HL-60 (cell line): ENCODE measurements at regions not wholly inside any gene's neighbourhood (a gene's known extent, or its start where the extent isn't known, plus 50 kb on each side); places are given as distances from the start of the nearest gene placed in this dataset.

Experiments used
- GABPA ChIP-seq: IDR thresholded peaks from 2 replicates; pipeline ENCODE4 v1.6.1; 2012; ENCODE audit warnings: low read depth
- POLR2AphosphoS5 ChIP-seq: IDR thresholded peaks from 2 replicates; pipeline ENCODE4 v1.6.1; 2012; ENCODE audit warnings: low read depth
- TF ChIP-seq, protein P1 (sequence below): IDR thresholded peaks from one replicate; pipeline ENCODE4 v1.5.1; 2011; ENCODE audit warnings: low read length, control low read depth, inconsistent platforms; ENCODE audit not compliant: insufficient read depth
- TF ChIP-seq, protein P2 (sequence below): IDR thresholded peaks from 2 replicates; pipeline ENCODE4 v1.6.1; 2012; ENCODE audit warnings: low read depth; ENCODE audit not compliant: insufficient replicate concordance

DNA sequence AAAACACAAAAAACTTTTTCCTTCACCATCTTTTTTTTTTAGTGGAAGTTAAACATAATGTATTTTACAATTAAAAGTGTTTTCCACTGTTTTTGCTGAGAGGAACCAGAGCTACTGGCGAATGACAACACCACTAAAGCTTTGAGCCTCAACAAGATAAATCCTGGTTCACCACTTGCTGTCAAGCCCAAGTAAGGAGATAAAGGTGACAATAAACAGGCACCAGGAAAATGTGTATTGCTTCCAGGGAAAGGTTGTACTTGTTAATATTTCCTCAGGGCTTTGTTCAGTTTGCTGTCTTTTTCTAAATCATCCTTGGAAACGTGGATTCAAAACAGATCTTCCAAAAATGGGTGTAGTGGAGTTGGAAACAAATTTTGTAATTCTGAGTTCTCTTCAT is 109.9 kb upstream of the ANKRD30A start:
- TF ChIP-seq, protein P1, sequence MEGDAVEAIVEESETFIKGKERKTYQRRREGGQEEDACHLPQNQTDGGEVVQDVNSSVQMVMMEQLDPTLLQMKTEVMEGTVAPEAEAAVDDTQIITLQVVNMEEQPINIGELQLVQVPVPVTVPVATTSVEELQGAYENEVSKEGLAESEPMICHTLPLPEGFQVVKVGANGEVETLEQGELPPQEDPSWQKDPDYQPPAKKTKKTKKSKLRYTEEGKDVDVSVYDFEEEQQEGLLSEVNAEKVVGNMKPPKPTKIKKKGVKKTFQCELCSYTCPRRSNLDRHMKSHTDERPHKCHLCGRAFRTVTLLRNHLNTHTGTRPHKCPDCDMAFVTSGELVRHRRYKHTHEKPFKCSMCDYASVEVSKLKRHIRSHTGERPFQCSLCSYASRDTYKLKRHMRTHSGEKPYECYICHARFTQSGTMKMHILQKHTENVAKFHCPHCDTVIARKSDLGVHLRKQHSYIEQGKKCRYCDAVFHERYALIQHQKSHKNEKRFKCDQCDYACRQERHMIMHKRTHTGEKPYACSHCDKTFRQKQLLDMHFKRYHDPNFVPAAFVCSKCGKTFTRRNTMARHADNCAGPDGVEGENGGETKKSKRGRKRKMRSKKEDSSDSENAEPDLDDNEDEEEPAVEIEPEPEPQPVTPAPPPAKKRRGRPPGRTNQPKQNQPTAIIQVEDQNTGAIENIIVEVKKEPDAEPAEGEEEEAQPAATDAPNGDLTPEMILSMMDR: no peak
- TF ChIP-seq, protein P2, sequence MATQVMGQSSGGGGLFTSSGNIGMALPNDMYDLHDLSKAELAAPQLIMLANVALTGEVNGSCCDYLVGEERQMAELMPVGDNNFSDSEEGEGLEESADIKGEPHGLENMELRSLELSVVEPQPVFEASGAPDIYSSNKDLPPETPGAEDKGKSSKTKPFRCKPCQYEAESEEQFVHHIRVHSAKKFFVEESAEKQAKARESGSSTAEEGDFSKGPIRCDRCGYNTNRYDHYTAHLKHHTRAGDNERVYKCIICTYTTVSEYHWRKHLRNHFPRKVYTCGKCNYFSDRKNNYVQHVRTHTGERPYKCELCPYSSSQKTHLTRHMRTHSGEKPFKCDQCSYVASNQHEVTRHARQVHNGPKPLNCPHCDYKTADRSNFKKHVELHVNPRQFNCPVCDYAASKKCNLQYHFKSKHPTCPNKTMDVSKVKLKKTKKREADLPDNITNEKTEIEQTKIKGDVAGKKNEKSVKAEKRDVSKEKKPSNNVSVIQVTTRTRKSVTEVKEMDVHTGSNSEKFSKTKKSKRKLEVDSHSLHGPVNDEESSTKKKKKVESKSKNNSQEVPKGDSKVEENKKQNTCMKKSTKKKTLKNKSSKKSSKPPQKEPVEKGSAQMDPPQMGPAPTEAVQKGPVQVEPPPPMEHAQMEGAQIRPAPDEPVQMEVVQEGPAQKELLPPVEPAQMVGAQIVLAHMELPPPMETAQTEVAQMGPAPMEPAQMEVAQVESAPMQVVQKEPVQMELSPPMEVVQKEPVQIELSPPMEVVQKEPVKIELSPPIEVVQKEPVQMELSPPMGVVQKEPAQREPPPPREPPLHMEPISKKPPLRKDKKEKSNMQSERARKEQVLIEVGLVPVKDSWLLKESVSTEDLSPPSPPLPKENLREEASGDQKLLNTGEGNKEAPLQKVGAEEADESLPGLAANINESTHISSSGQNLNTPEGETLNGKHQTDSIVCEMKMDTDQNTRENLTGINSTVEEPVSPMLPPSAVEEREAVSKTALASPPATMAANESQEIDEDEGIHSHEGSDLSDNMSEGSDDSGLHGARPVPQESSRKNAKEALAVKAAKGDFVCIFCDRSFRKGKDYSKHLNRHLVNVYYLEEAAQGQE: no peak
- TF ChIP-seq POLR2AphosphoS5 (no peak), GABPA (no peak)
